ENCODE measurements at regions not wholly inside any gene's neighbourhood (a gene's known extent, or its start where the extent isn't known, plus 50 kb on each side); places are given as distances from the start of the nearest gene placed in this dataset.
"Not testable (repeated sequence)": the region's sequence is repeated elsewhere in the genome, so short reads cannot be mapped to it uniquely, and the experiment has no call there.

GRCh38 chr10:21463436-21463835 lies 62.0 kb downstream of the SKIDA1 start:
- in situ Hi-C loops (cut with HindIII; ENCODE audit: low pct_ligation_motif_present, low pct_unique_long_range_greater_than_20kb, low sequenced_read_pairs): no loop called here
- DNase-seq: no peak

- in situ Hi-C loops (cut with HindIII; ENCODE audit: low pct_ligation_motif_present, low pct_unique_long_range_greater_than_20kb, low sequenced_read_pairs): no loop called here
- DNase-seq: no peak
These were observed 67.2 kb downstream of the SKIDA1 start for GRCh38 chr10:21458126-21458871.

- no peak for DNase-seq
- in situ Hi-C loops (cut with HindIII; ENCODE audit: low pct_ligation_motif_present, low pct_unique_long_range_greater_than_20kb, low sequenced_read_pairs): no loop called here
These were observed 69.3 kb downstream of the SKIDA1 start for GRCh38 chr10:21456160-21456559.

- DNase-seq: no peak
- in situ Hi-C loops (cut with HindIII; ENCODE audit: low pct_ligation_motif_present, low pct_unique_long_range_greater_than_20kb, low sequenced_read_pairs): no loop called here
These were observed 73.3 kb downstream of the SKIDA1 start for GRCh38 chr10:21452203-21452602.

DNA sequence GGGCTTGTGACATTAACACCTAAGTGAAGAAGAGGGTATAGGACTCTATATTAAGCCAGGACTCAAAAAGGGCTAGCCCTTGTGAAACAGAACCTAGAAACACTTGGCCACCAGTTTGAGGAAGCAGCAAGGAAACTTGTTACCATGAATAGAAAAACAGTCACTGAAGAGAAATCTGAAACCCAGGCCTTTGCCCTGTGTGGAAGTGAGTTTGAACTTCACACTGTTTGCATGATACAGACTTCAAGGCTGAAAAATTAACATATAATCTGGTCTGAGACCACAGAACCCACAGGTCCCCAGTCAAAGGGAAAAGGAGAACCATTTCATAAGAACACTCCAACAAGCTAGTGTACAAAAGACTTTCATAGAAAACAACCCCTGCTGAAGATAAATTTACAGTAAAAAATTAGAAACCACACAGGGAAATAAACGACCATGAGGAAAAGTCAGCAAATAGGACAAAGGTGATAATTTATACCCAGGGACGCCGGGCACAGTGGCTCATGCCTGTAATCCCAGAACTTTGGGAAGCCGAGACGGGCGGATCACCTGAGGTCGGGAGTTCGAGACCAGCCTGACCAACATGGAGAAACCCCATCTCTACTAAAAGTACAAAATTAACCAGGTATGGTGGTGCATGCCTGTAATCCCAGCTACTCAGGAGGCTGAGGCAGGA lies 76.1 kb downstream of the SKIDA1 start:
- DNase-seq: no peak
- in situ Hi-C loops (cut with HindIII; ENCODE audit: low pct_ligation_motif_present, low pct_unique_long_range_greater_than_20kb, low sequenced_read_pairs): no loop called here

DNA sequence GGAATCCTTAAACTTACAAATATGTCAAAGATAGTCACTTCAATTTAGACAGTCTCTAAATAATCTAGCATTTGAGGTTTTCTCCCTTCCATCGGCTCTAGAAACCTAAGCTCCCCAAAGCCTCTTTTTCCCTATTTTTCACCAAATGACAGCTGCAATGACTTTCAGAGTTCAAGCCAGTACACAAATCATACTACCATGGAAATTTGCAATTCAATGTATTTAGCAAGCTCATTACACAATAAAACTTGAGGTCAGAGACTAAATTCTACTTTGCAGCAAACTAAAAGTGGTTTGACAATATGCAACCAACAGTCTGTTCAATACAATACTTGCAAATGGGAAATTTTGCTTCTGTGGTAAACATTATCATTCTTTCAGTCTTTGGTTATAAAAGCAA lies 80.3 kb downstream of the SKIDA1 start:
- in situ Hi-C loops (cut with HindIII; ENCODE audit: low pct_ligation_motif_present, low pct_unique_long_range_greater_than_20kb, low sequenced_read_pairs): no loop called here
- DNase-seq: no peak

GRCh38 chr10:21441625-21442024 lies 83.9 kb downstream of the SKIDA1 start:
- in situ Hi-C loops (cut with HindIII; ENCODE audit: low pct_ligation_motif_present, low pct_unique_long_range_greater_than_20kb, low sequenced_read_pairs): no loop called here
- DNase-seq: no peak

- DNase-seq; in situ Hi-C loops (cut with HindIII; ENCODE audit: low pct_ligation_motif_present, low pct_unique_long_range_greater_than_20kb, low sequenced_read_pairs): not testable (repeated sequence)
These were observed 86.6 kb downstream of the SKIDA1 start for GRCh38 chr10:21438914-21439313.

GRCh38 chr10:21437770-21438382 lies 87.6 kb downstream of the SKIDA1 start:
- no peak for DNase-seq
- in situ Hi-C loops (cut with HindIII; ENCODE audit: low pct_ligation_motif_present, low pct_unique_long_range_greater_than_20kb, low sequenced_read_pairs): no loop called here

GRCh38 chr10:21432266-21432665 lies 93.2 kb downstream of the SKIDA1 start:
- in situ Hi-C loops (cut with HindIII; ENCODE audit: low pct_ligation_motif_present, low pct_unique_long_range_greater_than_20kb, low sequenced_read_pairs): no loop called here
- no peak for DNase-seq

GRCh38 chr10:21431799-21432198 lies 93.7 kb downstream of the SKIDA1 start:
- in situ Hi-C loops (cut with HindIII; ENCODE audit: low pct_ligation_motif_present, low pct_unique_long_range_greater_than_20kb, low sequenced_read_pairs): no loop called here
- no peak for DNase-seq

DNA sequence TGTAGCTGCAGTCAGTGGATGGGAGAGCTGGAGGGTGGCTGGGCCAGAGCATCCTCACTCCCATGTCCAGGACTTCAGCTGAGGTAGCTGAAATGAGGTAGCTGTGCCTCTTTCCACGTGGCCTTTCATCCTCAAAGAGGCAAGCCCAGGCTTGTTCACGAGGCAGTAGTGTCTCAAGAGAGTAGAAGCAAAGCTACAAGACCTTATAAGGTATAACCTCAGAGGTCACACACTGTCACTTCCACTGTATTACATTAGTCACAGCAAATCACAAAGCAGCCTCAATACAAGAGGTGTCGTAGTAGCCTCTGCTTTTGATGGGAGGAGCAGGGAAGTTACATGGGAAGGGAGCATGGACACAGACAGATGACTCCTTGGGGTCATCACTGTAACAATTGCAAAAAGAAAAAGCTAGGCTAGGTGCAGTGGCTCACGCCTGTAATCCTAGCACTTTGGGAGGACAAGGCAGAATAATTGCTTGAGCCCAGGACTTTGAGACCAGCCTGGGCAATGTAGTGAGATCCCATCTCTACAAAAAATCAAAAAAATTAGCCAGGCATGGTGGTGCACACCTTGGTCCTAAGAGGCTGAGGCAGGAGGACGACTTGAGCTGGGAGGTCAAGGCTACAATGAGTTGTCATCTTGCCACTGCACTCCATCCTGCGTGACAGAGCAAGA lies 97.5 kb downstream of the SKIDA1 start:
- peak; percentile 29 for DNase-seq
- in situ Hi-C loops (cut with HindIII; ENCODE audit: low pct_ligation_motif_present, low pct_unique_long_range_greater_than_20kb, low sequenced_read_pairs): no loop called here

GRCh38 chr10:21424459-21424861 lies 101.0 kb downstream of the SKIDA1 start:
- in situ Hi-C loops (cut with HindIII; ENCODE audit: low pct_ligation_motif_present, low pct_unique_long_range_greater_than_20kb, low sequenced_read_pairs): no loop called here
- DNase-seq: no peak

DNA sequence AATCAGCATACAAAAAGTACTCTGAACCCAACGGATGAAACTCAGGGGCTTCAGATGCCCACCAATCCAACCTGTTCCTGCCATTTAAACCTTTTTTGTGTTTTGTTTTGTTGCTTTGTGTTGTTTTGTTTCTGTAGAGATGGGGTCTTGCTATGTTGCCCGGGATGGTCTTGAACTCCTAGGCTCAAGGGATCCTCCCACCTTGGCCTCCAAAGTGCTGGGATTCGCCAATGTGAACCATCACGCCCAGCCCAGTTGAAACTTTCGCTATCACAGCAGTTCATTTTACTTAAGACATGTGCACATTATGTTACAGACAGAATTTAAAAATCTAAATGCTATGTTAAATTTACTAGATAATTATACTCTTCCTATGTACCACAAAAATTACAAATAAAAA lies 101.6 kb downstream of the SKIDA1 start:
- DNase-seq: no peak
- in situ Hi-C loops (cut with HindIII; ENCODE audit: low pct_ligation_motif_present, low pct_unique_long_range_greater_than_20kb, low sequenced_read_pairs): no loop called here

DNA sequence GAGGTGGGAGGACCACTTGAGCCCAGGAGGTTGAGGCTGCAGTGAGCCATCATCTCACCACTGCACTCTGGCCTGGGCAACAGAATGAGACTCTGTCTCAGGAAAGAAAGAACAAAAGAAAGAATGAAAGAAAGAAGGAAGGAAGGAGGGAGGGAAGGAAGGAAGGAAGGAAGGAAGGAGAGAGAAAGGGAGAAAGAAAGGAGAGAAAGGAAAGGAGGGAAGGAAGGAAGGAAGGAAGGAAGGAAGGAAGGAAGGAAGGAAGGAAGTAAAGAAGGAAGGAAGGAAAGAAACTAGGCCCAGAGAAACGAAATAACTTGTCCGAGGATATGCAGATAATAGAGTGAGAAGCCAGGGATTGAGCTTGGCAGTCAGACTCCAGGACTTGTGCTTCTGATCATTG lies 102.1 kb downstream of the SKIDA1 start:
- in situ Hi-C loops (cut with HindIII; ENCODE audit: low pct_ligation_motif_present, low pct_unique_long_range_greater_than_20kb, low sequenced_read_pairs): no loop called here
- DNase-seq: no peak

GRCh38 chr10:21421794-21422193 lies 103.7 kb downstream of the SKIDA1 start:
- no peak for DNase-seq
- in situ Hi-C loops (cut with HindIII; ENCODE audit: low pct_ligation_motif_present, low pct_unique_long_range_greater_than_20kb, low sequenced_read_pairs): no loop called here

DNA sequence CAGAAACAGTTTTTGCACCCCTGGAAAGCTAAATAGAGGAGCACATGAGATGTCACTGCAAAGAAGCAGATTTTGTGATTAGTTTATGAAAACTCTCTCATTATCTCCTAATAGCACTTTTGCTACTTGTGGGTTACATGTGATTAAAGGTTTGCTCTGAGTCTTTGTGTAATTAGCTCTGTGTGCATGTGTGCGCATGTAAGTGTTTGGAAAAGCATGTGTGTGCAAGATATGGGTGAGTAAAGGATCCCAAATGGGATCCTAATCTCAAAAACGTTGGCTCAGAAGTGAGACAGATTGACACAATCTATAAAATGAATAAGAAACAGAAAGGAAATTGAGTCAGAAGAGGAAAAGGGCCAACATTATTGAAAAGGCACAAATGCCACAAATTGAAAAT lies 104.5 kb downstream of the SKIDA1 start:
- DNase-seq: no peak

GRCh38 chr10:21418981-21419576 lies 106.4 kb downstream of the SKIDA1 start:
- DNase-seq: peak; percentile 33
- in situ Hi-C loops (cut with HindIII; ENCODE audit: low pct_ligation_motif_present, low pct_unique_long_range_greater_than_20kb, low sequenced_read_pairs): not testable (repeated sequence)

More for the DNA sequence above, 104.5 kb downstream of the SKIDA1 start:
- in situ Hi-C loops (cut with HindIII; ENCODE audit: low pct_ligation_motif_present, low pct_unique_long_range_greater_than_20kb, low sequenced_read_pairs): no loop called here

DNA sequence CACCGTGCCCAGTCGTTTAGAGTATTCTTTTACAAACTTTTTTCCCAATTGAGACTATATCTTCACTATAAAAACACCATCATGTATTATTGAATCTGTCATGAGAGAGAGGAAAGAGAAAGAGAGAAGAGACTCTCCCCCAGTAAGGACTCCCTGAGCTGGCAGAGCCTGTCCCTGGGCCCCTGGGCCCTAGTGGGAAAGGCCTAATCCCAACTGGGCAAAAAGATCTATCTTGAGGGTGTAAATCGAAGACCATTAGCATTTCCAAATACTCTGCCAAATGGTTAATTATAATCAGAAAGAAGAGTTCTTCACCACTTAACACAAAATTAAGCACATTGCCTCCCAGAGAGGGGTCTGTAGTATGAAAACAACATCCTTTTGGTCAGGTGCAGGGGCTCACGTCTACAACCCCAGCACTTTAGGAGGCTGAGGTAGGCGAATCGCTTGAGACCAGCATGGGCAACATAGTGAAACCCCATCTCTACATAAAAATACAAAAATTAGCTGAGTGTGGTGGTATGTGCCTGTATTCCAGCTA lies 108.2 kb downstream of the SKIDA1 start:
- DNase-seq: no peak
- in situ Hi-C loops (cut with HindIII; ENCODE audit: low pct_ligation_motif_present, low pct_unique_long_range_greater_than_20kb, low sequenced_read_pairs): no loop called here

Measured in ACHN (cell line).